ENCODE measurements at regions not wholly inside any gene's neighbourhood (a gene's known extent, or its start where the extent isn't known, plus 50 kb on each side); places are given as distances from the start of the nearest gene placed in this dataset.

DNA sequence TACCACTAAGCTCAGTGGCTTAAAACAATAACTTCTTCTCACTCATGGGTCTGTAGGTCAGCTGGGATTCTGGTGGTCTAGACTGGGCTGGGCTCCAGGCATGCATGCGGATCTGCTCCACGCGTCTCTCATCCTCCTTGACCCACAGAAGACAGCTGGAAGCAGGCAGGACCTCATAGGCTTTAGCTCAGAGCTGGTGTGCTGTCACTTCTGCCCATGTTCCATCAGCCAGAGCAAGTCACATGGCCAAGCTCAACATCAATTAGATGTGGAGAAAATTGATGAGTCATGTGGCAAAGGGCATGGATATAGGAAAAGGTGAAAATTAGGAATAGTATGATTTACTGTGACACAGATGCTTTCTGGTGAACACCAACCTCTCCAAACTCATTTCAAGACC lies 57.4 kb upstream of the PSMF1 start:
- no peaks in the 10 kb centered on the region for H3K9me3 ChIP-seq
- no peak for DNase-seq
- BruUV-seq (replicated peaks) = no TSS peak
- TF ChIP-seq, protein P1, sequence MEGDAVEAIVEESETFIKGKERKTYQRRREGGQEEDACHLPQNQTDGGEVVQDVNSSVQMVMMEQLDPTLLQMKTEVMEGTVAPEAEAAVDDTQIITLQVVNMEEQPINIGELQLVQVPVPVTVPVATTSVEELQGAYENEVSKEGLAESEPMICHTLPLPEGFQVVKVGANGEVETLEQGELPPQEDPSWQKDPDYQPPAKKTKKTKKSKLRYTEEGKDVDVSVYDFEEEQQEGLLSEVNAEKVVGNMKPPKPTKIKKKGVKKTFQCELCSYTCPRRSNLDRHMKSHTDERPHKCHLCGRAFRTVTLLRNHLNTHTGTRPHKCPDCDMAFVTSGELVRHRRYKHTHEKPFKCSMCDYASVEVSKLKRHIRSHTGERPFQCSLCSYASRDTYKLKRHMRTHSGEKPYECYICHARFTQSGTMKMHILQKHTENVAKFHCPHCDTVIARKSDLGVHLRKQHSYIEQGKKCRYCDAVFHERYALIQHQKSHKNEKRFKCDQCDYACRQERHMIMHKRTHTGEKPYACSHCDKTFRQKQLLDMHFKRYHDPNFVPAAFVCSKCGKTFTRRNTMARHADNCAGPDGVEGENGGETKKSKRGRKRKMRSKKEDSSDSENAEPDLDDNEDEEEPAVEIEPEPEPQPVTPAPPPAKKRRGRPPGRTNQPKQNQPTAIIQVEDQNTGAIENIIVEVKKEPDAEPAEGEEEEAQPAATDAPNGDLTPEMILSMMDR (IDR thresholded peaks at IDR 0.05; ENCODE audit: insufficient read depth in 1 of 2, low read depth in 1 of 2, low read length in 1 of 2, severe bottlenecking in 1 of 2, unreplicated experiment in 1 of 2) = no peak
- 0 out of 2 replicates have a peak, but pooled peaks cover 7% of the 10 kb centered on the region for H3K4me1 ChIP-seq
- H3K27ac Mint-ChIP-seq (ENCODE audit: unreplicated experiment) = no peak overlapping the region
- ChIA-PET CTCF (interaction anchor here (1.0 kb wide), 1 partner anchor 408 kb away, joined by 3 read pairs; no protein-coding TSS in a partner anchor), POLR2A (no interaction called here)
- no peaks in the 10 kb centered on the region for H3K9me3 Mint-ChIP-seq (ENCODE audit: unreplicated experiment)
- no peaks in the 10 kb centered on the region for H3K4me1 Mint-ChIP-seq (ENCODE audit: low read depth, unreplicated experiment)
- H3K36me3 Mint-ChIP-seq (ENCODE audit: insufficient read depth, unreplicated experiment) = no peaks in the 10 kb centered on the region
- no peaks in the 10 kb centered on the region for H3K36me3 ChIP-seq (ENCODE audit: control insufficient read depth, insufficient read depth, low read length)
- H3K27me3 ChIP-seq (replicated peaks; ENCODE audit: control insufficient read depth, insufficient read depth, low read length) = no peaks in the 10 kb centered on the region
- no peak overlapping the region for H3K4me3 ChIP-seq (ENCODE audit: low read depth, low read length)
- no peak overlapping the region for H3K4me3 Mint-ChIP-seq (ENCODE audit: unreplicated experiment)
- intact Hi-C loops (cut with micrococcal nuclease; ENCODE audit: unreplicated experiment) = no loop called here
- peaks cover 20% of the 10 kb centered on the region for H3K27me3 Mint-ChIP-seq (ENCODE audit: insufficient read depth, unreplicated experiment)

DNA sequence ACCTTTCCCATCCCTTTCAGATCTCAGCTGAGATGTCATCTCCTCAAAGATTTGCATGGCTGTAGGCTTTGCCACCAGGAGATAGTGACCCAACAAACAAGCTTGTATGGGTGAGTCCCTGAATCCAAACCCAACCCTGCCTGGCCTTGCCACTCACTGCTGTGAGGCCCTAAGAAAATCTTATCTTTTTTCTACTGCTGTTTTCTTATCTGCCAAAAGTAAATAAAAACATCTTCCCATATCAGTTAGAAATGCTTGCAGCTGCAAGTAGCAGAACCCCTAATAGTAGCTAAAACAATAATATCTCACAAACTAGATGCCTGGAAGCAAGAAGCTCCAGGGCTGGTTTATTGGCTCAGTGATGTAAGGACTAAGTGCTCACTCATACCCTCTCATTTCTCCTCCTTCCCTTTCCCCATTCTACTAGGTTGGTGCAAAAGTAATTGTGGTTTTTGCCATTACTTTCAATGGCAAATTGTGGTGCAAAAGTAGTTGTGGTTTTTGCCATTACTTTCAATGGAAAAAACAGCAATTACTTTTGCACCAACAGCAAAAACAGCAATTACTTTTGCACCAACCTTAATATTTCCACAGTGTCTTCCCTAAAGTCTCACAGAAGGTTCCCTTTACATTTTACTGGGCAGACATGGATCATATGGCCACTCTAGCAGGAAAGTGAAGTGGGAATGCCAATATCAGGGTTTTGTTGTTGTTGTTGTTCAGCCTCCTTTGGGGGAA lies 56.7 kb upstream of the PSMF1 start:
- Mint-ChIP-seq H3K36me3 (ENCODE audit: insufficient read depth, unreplicated experiment) (no peaks in the 10 kb centered on the region), H3K9me3 (ENCODE audit: unreplicated experiment) (no peaks in the 10 kb centered on the region), H3K27me3 (ENCODE audit: insufficient read depth, unreplicated experiment) (peaks cover 17% of the 10 kb centered on the region), H3K4me1 (ENCODE audit: low read depth, unreplicated experiment) (no peaks in the 10 kb centered on the region), H3K27ac (ENCODE audit: unreplicated experiment) (no peak overlapping the region), H3K4me3 (ENCODE audit: unreplicated experiment) (no peak overlapping the region)
- Histone ChIP-seq H3K4me3 (ENCODE audit: low read depth, low read length) (no peak overlapping the region), H3K4me1 (0 out of 2 replicates have a peak, but pooled peaks cover 7% of the 10 kb centered on the region), H3K9me3 (peaks cover 3% of the 10 kb centered on the region; the same call in 1 of the 2 replicates), H3K27me3 (replicated peaks; ENCODE audit: control insufficient read depth, insufficient read depth, low read length) (no peaks in the 10 kb centered on the region), H3K36me3 (ENCODE audit: control insufficient read depth, insufficient read depth, low read length) (no peaks in the 10 kb centered on the region)
- DNase-seq = no peak
- intact Hi-C loops (cut with micrococcal nuclease; ENCODE audit: unreplicated experiment) = no loop called here
- BruUV-seq (replicated peaks) = no TSS peak
- TF ChIP-seq, protein P1 (IDR thresholded peaks at IDR 0.05; ENCODE audit: insufficient read depth in 1 of 2, low read depth in 1 of 2, low read length in 1 of 2, severe bottlenecking in 1 of 2, unreplicated experiment in 1 of 2) = no peak
- CTCF ChIA-PET = interaction anchor here (1.0 kb wide), 1 partner anchor 407 kb away, joined by 3 read pairs; no protein-coding TSS in a partner anchor
- POLR2A ChIA-PET = no interaction called here

DNA sequence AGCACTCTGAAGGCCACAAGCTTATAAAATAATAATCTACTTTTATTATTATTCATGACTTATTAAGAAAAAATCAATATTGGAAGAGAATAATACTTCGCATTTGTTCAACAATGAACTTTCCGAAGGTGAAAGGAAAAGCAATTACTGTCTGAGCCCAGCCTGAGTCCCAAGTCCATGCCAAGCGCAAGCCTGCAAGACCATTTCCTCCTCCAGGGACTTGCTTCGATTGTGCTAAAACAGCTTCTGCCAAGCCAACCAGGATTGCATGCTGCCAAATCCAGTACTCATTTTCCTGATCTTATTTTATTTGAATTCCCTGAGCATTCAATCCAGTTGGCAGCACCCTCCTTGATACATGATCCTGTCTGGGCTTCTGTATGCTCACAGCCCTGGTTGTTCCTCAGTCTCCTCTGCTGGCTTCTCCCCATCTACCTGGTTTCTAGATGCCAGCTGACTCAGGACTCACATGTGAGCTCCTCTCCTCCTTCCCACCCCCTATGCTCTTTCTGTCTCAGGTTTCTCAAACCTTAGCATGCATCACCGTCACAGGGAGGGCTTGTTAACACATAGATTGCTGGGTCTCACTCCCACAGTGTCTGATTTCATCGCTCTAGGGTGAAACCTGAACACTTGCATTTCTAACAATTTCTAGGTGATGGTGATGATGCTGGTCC lies 55.9 kb upstream of the PSMF1 start:
- no peaks in the 10 kb centered on the region for H3K36me3 ChIP-seq (ENCODE audit: control insufficient read depth, insufficient read depth, low read length)
- DNase-seq = no peak
- H3K9me3 ChIP-seq = peaks cover 3% of the 10 kb centered on the region; the same call in 1 of the 2 replicates
- no TSS peak for BruUV-seq (replicated peaks)
- no peak overlapping the region for H3K4me3 ChIP-seq (ENCODE audit: low read depth, low read length)
- no peaks in the 10 kb centered on the region for H3K9me3 Mint-ChIP-seq (ENCODE audit: unreplicated experiment)
- H3K27me3 ChIP-seq (replicated peaks; ENCODE audit: control insufficient read depth, insufficient read depth, low read length) = no peaks in the 10 kb centered on the region
- no peak overlapping the region for H3K4me3 Mint-ChIP-seq (ENCODE audit: unreplicated experiment)
- TF ChIP-seq, protein P1 (IDR thresholded peaks at IDR 0.05; ENCODE audit: insufficient read depth in 1 of 2, low read depth in 1 of 2, low read length in 1 of 2, severe bottlenecking in 1 of 2, unreplicated experiment in 1 of 2) = no peak
- CTCF ChIA-PET = no interaction called here
- intact Hi-C loops (cut with micrococcal nuclease; ENCODE audit: unreplicated experiment) = no loop called here
- 0 out of 2 replicates have a peak, but pooled peaks cover 7% of the 10 kb centered on the region for H3K4me1 ChIP-seq
- POLR2A ChIA-PET = no interaction called here
- H3K4me1 Mint-ChIP-seq (ENCODE audit: low read depth, unreplicated experiment) = no peaks in the 10 kb centered on the region
- no peak overlapping the region for H3K27ac Mint-ChIP-seq (ENCODE audit: unreplicated experiment)
- H3K36me3 Mint-ChIP-seq (ENCODE audit: insufficient read depth, unreplicated experiment) = no peaks in the 10 kb centered on the region
- H3K27me3 Mint-ChIP-seq (ENCODE audit: insufficient read depth, unreplicated experiment) = peaks cover 20% of the 10 kb centered on the region
